Ammon's horn (tissue), 1 donor: ENCODE measurements at regions not wholly inside any gene's neighbourhood (a gene's known extent, or its start where the extent isn't known, plus 50 kb on each side); places are given as distances from the start of the nearest gene placed in this dataset.
A peak's percentile ranks its signal among the peaks of the same experiment; 100 is the strongest.
"Not testable (repeated sequence)": the region's sequence is repeated elsewhere in the genome, so short reads cannot be mapped to it uniquely, and the experiment has no call there.

Experiments
- DNase-seq: peaks from one replicate; pipeline ENCODE4 v3.0.0-alpha.2; 2016; ENCODE audit warnings: low spot score

DNA sequence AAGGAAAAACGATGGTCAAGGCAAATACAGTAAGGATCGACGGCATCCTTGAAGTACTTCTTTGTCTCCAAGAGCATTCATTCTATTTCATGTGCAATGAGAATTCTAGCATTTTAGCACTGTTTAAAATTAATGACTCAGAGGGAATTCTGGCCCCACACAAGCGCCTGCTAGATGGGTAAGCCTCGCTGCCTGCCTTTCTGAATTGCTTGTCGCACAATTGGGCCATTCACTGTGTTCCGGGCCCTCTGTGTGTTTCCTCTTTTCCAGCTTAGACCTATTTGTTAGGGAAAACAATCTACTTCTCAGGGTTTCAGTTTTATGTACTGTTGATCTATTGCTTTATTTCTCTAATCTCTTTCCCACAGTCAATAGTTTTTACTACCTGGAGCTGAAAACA is 204.7 kb upstream of the ZNF32 start:
- DNase-seq = no peak

DNA sequence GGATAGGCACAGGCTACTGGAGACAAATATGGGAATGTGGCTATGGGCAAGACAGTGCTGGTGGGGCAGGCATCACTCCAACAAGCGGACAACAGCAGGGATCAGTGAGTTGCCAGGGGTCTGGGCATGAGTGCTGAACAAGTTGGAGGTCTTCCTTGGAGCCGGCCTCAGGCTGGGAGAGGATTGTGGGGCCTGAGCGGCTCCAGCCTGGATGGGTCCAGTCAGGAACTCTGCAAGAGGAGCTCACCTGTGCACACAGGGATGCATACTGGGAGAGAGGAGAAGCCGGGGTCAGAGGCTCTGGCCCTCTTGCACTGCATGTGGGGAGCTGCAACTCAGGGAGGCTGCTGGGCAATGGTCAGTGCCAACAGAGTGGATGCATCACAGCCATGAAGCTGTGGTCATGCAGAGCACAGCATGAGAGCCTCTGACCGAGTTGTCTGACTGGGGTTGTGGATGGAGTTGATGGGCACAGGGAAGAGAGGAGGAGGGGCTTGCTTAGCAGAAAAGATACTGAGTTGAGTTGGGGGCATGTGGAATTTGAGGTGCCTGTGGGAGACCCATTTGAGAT is 204.0 kb upstream of the ZNF32 start:
- DNase-seq = no peak

DNA sequence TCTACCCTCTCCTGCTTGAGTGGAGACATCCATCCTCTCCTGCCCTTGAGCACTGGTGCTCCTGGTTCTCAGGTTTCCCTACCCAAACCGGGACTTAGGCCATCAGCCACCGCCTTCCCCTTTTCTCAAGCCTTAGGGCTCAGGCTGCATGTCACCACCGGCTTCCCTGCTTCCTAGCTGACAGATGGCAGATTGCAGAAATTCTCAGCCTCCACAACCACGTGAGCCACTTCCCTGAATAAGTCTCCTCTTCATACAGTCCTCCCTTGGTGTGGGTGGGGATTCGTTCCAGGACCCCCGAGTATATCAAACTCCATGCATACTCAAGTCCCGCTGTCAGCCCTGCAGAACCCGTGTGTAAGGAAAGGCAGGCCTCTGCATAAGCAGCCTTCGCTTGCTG is 203.5 kb upstream of the ZNF32 start:
- peak; percentile 38 for DNase-seq

DNA sequence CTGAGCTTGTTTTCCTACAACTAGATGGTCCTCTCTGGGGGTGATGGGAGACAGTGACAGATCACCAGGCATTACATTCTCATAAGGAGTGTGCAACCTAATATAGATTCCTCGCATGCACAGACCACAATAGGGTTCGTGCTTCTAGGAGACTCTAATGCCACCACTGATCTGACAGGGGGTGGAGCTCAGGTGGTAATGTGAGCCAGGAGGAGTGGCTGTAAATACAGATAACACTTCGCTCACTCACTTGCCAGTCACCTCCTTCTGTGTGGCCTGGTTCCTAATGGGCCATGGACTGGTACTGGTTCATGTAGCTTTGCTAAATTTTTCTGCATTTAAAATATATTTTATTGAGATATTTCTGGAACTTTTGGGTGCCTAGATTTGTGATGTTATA is 202.3 kb upstream of the ZNF32 start:
- DNase-seq = no peak

DNA sequence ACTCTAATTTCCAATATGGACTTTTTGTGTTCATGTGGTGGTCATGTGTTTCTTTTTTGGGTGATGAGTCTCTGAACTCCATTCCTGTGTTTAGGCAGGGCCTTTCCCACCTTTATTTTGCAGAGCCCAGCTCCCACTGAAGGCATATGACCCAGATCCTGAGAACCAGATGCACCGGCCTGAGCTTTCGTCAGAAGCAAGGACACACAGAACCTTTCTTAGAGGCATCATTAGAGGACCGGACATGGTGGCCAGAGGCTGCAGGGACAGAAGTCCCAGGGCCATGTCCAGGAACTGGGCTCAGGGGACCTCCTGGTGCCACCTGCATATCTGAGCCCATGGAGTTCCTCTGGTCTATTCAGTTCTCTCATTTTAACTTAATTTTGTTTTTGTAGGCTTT is 200.9 kb upstream of the ZNF32 start:
- DNase-seq = no peak

DNA sequence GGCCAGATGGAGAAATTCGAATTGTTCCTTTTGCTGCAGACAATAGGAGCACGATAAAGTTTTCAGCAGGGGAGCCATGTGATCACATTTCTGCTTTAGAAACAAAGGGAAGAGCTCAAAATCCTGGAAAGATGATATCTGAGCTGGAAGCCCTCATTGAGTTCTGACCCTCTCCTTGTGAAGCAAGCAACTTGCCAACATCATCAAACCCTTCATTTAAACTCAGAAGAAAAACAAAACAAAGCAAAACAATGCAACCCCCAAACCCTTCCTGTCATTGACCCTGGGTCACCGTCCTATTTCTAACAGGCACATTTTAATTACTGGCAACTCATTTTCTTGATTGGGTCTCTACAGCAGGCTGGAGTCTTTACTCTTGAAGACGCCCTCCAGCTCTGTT is 198.3 kb upstream of the ZNF32 start:
- no peak for DNase-seq

DNA sequence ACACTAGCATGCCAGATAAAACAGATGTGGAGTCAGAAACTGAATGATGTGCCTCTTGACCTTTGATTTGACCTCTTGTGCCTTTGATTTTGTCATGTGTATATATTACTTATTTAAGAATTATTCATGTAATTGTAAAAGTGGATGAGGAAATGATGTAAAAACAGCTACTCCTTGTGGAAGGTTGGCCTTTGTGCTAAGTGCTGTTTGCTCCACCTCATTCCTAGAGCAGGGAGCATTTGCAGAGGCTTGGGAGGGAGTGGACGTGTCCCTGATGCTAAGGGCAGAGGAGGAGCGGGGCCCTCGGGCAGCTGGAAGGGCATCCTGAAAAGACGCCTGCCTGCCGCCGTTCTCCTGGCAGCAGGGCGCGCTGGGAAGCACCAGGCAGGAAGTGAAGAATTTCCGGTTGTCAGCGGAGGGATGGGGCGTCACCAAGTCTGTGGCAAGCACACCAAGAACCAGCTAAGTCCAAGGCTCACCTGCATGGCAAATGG is 197.6 kb upstream of the ZNF32 start:
- DNase-seq = no peak

DNA sequence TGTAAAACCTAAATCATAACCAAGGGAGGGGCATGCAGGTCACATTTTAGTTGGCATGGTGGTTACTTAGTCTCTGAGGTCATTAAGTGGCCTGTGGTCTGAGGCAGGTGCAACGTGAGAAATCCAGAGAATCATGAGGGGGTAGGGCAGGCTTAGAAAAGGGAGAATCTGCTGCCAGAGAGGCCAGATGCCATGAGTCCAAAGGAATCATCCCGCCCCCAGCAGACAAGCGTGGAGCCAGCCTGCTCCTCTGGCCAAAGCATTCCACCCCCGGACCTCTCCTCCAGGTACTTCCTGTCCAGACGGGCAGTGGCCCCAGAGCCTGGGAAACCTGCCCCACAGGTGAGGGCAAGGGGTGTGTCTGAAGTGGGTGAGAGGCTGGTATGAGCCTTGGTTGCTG is 196.4 kb upstream of the ZNF32 start:
- DNase-seq = no peak

DNA sequence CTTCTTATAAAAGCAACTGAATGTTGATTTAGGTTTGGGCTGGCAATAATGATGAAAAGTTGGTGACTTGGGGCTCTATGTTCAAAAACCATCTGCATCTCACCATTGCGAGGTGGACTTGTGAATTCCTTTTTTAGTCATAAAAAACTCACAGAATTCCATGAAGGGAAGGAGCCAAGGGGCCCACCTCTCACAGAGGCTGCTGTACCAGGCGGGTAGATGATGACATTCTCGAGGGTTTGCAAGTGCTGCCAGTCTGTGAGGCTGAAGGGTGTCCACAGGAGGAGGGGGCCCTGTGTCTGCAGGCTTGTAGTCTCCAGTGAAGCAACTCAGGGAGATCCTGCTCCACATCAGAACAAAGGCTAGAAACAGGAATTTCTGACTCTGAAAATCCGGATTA is 195.5 kb upstream of the ZNF32 start:
- DNase-seq = no peak

DNA sequence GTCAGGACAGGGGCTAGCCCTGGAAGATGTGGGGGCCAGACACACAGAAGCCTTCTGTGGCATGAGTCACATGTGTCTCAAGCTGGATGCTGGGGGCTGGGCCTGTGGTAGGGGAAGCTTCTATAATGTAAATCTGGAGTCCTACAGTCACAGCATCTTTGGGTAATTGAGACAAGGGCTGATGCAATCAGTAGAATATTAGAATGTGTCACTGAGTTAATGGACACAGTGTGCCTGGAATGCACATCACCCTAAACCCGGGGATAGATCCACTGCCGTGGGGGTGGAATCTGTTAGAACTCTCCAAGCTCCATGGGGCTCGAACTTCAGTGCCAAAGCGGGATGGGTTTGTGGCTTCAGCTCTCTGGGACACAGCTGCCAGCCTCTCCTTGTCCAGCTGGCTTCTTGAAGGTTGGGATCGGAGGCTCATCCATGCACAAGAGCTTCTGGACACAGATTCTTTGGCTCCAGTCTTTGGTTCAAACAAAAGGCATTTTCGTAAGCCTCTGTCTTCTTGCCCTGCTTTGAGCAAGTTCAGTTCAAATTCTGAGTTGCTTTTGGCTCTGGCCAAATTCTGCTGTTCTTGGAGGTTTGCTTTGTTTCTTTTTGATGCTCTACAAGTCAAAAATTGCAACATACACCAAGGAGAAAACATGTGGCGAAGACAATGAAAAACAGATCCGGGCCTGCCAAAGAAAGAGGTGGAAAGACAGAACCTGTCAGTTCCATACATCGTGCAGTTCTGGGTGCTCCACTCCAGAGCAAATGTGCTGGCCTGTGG is 194.8 kb upstream of the ZNF32 start:
- DNase-seq = no peak

DNA sequence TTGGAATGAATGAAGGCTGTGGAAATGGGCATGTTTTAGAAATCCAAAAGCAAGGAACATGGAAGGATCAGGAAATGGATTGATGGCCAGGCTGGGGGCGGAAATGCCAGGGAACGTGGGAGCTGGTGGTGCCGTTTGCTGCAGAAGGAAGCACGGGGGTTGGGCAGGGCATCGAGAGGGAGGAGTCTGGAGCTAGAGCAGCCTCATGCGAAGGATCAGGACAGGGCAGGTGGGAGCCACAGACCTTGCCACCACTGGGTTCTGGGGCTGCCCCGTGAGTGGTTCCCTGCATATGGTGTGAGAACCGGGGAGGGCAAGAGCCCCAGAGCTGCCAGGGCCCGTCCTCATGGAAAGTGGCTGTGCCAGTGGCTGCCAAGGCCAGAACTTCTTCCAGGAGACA is 193.8 kb upstream of the ZNF32 start:
- no peak for DNase-seq

DNA sequence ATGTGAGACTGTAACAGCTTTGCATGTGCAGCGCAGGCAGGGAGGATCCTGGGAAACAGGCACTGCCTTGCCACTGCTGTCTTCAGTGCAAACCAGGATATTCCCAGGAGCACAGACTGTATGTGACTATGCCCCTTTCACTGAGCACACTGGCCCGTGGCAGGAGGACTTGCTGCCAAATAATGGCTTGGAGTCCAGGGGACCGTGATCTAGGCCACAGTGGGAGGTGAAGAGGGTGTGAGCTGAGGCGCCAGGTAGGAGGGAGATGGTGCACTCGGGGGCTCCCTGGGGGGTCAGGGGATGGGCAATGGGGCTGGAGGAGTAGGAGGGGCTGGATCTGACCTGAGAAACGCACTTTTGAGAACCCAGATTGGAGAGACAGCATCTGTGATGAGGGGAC is 193.4 kb upstream of the ZNF32 start:
- no peak for DNase-seq

DNA sequence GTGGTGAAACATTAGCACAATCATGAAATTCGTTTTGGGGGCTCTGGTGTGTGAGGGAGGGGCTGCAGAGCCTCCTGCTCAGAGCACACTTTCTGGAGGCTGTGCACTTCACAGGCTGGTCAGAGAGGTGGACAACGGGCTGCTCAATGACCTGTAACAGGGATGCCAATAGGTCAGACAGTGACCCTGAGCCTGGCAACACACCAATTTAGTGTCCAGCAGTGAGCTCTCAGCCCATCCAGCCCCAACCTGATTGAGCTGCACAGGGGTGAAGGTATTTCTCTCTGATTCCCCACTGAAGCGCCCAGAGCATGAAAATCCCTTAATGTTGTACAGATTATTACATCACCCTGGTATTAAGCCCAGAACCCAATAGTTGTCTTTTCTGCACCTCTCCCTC is 191.3 kb upstream of the ZNF32 start:
- no peak for DNase-seq

DNA sequence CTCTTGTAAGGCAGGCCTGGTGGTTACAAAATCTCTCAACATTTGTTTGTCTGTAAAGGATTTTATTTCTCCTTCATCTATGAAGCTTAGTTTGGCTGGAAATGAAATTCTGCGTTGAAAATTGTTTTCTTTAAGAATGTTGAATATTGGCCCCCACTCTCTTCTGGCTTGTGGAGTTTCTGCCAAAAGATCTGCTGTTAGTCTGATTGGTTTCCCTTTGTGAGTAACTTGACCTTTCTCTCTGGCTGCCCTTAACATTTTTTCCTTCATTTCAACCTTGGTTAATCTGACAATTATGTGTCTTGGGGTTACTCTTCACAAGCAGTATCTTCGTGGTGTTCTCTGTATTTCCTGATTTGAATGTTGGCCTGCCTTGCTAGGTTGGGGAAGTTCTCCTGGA is 186.1 kb upstream of the ZNF32 start:
- not testable (repeated sequence) for DNase-seq

DNA sequence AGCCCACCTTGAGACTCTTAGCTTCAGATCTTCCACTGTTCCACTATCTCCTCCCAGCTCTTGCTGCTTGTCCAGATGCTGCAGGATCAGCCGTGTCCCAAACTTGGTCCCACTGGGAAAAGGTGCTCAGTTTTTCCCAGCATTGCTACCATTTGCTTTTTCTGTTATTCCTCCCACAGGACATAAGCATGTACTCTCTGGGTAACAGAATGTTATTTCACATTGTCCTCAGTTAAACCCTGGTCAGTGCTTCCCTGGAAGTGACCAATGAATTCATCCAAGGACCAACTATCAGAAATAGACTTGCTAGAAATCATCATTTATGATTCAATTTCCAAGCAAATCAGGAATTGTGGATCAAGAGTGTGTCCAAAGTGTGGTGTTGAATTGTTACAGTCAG is 179.2 kb upstream of the ZNF32 start:
- no peak for DNase-seq

DNA sequence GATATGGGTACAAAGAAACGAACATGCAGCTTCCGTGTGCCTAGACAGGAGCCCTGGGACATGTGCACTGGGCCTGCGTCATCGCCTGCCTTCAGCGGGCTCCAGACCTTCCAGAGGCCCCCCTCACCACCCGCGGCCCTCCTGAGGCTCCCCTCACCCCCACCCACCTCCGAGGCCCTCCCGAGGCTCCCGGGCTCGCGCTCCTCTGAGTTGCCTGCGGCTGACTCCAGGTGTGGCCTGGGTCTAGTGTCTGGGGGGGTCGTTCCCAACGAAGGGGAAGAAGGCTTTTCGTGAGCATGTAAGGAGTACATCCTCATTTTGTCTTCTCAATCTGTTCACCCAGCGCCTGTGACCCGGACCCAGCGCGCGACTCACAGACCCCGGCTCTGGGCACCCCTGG is 177.3 kb upstream of the ZNF32 start:
- no peak for DNase-seq

DNA sequence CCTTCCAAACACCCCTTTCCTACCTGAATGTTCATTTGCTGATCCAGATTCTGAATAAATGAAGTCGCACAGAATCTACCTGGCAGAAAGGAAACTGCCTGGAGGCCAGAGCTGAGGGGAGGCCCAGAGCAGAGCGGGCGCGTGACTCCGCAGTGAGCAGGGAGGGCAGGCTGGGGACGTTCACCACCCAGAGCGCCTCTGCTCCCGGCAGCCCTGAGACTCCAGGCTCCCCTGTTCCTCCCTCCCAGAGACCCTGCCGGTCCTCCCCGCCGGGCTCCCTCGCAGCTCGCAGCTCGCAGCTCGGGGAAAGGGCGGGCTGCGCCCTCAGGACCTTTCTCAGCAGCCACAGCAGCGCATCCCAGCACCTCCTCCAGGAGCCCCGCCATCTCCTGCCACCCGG is 176.7 kb upstream of the ZNF32 start:
- no peak for DNase-seq

DNA sequence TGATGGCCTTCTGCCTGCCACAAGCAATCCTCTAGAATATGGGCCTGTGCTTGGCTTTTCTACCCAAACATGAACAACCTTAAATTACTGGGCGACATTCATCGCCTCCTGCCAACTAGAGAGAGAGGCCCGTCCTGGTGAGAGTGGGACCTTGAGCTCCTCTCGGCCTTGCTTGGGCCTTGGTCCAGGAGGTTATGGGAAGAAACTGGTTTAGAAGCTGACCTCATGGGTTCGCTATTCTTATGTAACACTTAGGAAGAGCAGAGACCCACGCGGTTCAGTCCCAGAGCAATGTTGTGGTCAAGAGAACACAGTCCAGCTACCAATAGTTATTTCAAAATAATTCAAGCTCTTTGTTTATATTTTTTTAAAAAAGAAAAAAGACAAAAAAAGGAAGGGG is 176.3 kb upstream of the ZNF32 start:
- DNase-seq = no peak

DNA sequence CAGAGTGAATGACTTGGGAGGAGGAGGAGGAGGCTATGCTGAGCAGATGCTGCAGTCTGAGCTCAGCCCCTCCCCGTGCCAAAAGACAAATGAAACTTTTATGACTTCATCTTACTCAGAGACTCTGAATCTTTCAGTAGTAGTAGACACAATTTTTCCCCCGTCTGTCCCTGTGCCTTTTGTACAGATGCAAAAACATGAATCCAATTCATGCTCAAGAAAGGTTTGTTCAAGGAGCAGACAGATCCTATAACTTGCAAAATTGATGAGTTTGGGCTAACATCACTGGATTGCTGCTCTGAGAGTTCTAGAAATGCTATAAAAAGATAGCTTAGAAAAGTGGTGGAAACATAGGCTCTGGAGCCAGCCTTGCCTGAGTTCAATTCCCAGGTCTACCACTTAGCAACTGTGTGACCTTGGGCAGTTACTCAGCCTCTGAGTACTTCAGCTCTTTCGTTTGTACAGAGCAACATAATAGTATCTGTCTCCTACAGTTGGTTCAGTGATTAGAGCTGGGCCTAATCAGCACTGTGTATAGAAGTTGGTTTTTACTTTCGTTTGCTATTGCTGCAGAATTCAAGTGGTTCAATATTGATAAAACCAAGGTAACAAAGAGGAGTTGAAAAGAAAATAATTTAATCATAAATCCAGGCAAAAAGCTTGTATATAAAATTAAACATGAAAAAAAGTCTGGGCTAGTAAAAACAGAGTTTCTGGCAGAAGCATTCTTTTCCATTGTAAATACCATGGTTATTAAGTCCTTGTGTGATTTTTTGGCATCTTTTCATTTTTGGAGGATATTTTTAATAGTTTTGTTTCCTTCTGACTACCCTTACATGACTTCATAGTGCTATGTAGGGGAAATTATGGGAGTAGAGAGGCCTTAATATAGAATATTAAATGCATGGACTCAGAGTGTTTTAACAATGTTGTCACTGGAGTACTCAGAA is 174.2 kb upstream of the ZNF32 start:
- DNase-seq = no peak

DNA sequence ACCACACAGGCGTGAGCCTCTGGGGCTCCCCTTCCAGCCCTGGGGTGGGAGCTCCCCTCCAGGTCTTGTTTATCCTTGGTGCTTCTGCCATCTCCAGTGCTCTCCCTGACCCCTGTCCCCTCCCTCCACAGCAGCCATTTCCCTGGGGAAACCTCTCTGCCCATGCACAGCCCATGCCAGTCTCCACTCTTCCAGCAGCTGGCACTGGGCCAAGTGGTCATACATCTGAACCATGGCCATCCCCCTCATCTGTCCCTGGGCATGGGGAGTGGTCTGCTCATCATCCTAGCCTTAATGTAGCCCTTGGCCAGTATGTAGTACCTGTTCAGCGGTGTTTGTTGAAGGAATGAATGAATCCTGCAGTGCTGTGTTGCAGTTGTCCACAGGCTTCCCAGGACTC is 172.4 kb upstream of the ZNF32 start:
- DNase-seq = no peak

DNA sequence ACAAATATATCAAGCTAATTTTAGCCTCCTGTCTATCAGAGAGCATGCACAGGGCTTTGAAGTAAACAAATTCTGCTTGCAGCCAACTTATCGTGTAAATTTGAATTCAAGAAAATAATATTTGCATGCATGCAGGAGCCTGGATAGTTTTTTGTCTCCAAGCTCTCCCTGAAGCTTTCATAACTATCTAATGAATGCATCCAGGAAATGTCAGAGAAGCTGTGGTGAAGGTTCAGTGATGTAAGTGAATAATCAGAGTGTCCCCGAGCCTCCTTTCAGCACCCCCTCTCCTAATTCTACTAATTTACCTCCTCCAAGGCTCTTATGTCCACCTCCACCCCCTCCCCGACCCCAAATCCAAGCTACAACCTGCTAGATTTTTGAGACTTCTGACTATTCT is 172.0 kb upstream of the ZNF32 start:
- DNase-seq = no peak

DNA sequence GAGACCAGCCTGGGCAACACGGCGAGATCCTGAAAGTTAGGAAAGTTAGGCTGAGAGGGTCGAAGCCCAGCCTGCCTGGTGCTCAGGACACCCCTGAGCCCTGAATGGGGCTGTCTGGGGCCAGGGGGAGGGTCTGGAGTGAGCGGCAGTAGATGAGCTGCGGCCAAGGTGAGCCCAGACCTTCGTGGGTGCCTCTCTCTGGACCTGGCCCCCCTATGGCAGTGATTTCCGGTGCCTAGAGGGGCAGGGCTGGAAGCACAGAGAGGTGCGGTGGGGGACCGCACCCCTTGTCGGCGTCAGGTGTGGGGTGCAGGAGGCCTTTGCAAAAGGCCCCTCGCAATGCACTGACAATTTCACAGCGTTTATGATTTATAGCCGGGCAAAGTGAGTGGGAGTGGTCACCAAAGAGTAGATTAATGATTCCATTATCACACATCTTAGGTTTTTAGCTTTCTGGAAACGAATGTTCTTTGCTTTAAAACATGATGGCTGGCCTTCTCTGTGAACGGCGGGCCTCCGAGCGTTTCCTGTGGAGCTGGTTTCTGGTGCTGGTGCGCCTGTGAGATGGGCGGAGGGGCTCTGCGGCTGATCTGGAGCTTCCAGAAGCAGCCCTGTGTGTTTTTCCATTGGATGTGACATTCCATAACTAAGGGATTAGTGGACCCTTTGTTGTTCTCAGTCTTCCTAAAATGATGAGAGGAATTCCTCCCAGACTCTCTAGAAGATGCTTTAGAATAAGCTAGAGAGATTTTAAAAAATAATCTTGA is 171.0 kb upstream of the ZNF32 start:
- DNase-seq = no peak
